CD4-positive, alpha-beta T cell treated with Interferon gamma for 1 hour (primary cell): ENCODE measurements at regions not wholly inside any gene's neighbourhood (a gene's known extent, or its start where the extent isn't known, plus 50 kb on each side); places are given as distances from the start of the nearest gene placed in this dataset.

Experiments used
- DNase-seq: peaks from one replicate; pipeline ENCODE4 v3.0.0-alpha.2; 2020

- no peak for DNase-seq
These were observed 350.0 kb downstream of the ZNF536 start for GRCh38 chr19:30722186-30722585.

DNA sequence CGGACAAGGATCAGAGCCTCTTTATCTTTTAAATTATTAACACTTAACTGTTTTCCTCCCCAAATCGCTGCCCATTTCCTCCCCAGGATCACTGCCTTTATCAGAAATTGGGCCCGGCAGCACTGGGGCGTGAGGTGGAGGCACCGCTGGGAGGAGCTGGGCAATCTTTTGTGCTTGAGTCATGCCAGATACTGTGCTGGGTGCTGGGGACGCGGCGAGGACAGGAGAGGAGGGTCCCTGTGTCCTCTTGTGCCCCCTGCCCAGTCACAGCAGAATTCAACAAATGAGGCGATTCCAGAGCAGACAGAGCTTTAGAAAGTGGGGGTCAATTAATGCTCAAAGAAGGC is 347.8 kb downstream of the ZNF536 start:
- DNase-seq = no peak

GRCh38 chr19:30719189-30719998 is 347.2 kb downstream of the ZNF536 start:
- DNase-seq = no peak

DNA sequence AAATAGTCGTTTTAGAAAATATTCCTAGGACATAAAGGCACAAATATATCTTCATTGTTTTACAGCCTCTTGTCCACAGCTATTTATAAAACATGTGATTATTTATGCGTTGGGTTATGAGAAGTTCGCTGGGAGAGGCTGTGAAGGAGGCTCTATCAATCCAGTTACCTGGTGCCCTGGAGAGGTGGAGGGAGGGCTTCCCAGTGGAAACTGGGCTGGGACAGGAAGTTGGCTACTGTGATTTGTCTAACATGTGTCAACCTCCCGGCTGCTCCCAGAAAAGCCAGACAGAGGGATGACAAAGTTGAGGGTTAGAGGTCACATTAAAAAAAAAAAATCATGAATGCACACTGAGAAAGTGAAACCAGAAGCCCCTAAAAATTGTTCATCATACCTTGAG is 346.5 kb downstream of the ZNF536 start:
- no peak for DNase-seq

DNA sequence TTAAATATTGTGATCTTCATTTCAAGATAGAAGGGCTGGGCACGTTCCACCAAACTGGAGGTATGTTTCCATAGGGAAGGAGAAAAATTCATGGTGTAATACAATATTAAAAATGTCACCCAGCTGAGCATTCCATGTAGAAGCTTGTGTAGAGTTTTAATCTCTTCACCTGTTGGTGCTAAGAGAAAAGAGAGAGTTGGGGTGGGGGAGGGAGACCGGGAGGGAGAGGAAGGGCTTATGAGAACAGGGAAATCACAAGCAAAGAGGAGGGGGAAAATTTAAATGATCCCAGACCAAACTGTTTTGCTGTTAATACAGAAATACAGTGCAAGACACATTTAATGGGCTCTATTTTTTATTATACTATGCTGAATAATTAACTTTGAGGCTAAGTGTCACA is 345.8 kb downstream of the ZNF536 start:
- DNase-seq = no peak

GRCh38 chr19:30717381-30717780 is 345.2 kb downstream of the ZNF536 start:
- DNase-seq = no peak

- no peak for DNase-seq
These were observed 340.5 kb downstream of the ZNF536 start for GRCh38 chr19:30712431-30713337.

DNA sequence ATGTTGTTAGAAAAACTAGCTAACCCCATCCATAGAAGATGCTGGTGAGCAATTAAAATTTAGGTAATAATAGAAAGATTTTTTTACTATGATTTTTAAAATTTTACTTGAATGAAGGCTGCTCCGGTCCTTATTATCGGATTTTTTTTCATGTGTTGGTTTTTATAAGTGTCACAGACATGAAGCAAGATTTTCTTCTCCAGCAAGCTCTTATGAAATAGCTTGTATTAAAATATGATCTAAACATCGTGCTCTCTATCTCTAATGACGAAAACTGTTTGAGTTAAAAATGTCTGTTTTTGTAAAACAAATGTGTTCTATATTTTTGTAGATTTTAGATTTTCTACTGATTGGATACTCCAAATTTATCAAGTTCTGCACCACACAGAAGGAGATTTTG is 339.6 kb downstream of the ZNF536 start:
- DNase-seq = no peak

DNA sequence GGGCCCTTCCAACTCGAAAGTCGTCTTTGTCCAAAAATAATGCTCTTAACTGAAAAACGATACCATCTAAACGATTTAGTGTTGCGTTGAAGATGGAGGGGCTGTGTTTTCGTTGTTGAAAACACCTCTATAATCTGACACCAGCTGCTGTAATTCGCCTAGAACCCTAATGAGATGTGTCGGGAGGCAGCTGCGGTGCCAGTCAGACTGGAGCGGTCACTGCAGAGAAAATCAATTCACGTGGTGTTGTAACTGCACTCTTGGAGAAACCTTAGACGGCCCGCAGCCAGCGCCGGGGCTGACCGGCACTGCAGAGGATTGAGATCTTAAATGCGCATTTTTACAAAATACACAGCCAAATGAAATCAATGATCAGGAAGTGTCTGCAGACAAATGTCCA is 339.1 kb downstream of the ZNF536 start:
- DNase-seq = no peak

DNA sequence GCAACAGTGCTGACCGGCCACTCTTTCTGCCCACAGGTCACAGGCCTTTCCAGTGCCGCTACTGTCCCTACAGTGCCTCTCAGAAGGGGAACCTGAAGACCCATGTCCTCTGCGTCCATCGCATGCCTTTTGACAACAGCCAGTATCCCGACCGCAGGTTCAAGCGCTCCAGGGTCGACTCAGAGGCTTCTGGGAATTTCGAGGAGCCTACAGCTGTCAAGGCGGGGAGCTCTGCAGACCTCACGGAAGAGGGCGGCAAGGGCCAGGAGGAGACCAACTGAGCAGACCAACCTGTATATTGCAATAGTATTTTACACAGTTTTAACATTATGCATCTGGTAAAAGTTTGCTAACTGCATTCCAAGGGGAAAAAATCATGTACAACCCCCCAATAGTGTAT is 338.5 kb downstream of the ZNF536 start:
- no peak for DNase-seq

DNA sequence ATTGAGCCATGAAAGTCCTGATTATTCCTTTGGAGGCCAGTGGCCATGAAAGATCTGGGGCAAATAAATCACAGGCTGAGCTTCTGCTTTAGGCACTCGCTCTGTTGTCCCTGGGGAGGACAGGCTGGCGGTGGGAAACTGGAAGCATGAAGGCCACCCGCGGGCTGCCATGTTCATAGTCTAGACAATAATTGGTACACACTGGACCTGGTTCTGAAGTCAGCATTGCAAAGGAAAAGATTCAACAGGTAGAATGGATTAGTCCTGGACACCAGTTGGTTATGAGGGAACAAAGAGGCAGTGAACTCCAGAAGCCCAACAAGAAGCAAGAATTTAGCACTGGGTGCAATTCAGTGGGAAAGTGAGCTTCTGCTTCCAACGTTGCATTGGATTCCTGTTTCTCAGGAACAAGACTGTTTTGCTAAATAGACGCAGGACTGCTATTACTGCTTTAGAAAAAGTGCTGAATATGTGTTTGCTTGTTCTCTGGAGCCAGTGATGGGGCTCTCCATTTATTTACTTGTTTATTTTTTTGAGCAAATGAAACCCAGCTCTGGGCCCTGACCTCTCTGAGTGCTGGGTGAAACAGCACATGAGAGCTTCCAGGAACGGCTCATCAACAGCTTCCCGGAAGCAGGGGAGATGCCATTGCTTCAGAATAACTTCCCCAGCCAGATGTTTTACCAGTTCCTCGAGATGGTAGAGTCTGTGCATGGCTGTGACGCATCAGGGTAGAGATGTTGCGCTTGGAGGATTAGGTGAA is 336.4 kb downstream of the ZNF536 start:
- no peak for DNase-seq

GRCh38 chr19:30704771-30705330 is 332.7 kb downstream of the ZNF536 start:
- no peak for DNase-seq

- no peak for DNase-seq
These were observed 331.5 kb downstream of the ZNF536 start for GRCh38 chr19:30703645-30704044.

DNA sequence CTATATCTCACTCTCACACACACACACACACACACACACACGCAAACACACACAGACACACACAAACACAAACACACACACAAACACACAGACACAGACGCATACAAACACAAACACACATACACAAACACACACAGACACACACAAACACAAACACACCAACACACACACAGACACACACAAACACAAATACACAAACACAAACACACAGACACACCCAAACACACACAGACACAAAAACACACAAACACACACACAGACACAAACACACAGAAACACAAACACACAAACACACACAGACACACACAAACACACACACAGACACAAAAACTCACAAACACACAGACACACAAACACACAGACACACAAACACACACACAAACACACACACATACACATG is 329.0 kb downstream of the ZNF536 start:
- no peak for DNase-seq

DNA sequence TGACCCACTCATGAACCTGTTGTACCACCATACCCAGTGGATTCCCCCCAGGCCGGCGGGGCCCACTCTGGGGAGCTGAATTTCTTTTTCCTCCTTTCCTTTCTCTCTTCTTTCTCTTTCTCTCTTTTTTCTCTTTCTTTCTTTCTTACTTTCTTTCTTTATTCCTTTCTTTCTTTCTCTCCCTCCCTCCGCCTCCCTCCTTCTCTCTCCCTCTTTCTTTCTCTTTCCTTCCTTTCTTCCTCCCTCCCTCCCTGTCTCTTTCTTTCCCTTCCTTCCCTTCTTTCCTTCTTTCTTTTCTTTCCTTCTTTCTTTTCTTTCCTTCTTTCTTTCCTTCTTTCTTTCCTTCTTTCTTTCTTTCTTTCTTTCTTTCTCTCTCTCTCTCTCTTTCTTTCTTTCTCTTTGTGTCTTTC is 327.7 kb downstream of the ZNF536 start:
- no peak for DNase-seq

GRCh38 chr19:30696514-30696913 is 324.3 kb downstream of the ZNF536 start:
- no peak for DNase-seq

DNA sequence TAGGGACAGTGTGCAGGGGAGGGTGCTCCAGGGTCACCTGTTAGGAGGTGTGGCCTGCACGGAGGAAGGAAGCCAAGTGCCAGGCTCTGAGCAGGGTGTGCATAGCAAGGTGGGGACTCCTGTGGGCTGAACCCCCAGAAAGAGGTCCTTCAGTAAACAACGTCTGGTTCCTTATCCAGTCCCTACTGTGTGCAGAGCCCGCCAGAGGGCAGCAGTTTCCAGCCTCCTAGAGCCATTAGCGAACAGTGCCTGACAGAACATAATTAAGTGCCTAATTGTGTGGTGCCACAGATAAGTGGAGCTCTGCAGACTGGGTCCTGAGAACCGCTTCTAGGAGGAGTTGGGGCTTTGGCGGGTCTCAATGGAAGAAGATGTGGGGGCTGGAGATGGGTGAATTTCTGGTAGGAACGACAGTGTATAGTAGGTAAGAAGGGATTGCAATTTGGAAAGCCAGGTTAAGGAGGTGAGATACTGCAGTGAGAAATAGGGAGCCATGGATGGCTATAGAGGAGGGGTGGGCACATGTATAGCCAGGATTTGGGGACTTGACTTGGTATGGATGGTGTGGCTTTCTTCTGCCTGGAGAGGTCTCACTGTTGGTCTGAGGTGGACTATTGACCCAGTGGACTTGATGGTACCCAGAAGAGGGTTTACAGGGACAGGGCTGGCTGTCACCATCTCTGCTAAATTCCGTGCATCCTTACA is 323.1 kb downstream of the ZNF536 start:
- no peak for DNase-seq

DNA sequence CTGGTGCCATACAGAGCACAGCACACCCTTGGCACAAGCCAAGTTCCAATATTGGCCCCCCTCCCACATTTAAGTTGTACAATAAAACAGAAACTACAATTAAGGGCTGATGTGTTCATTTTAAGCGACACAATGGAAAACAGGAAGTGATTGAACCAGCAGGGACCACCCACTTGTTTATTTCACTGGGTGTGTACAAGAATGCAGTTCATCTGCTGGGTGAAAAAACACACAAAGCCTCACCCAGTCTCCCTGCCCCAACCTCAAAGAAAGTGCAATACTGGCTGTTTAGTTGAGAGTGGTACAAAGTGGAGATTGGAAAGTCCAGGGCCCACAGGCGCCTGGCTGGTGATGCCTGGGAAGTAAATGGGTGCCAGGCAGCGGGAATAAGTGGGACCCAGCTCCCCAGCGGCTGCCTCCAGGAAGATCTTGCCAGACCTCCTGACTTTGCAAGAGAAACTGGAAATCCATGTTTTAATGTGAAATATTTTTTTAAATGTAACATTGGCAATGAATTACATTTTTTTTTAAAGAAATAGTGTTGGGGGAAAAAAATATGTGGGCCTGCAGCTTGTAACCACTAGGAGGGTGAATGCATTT is 322.1 kb downstream of the ZNF536 start:
- no peak for DNase-seq

DNA sequence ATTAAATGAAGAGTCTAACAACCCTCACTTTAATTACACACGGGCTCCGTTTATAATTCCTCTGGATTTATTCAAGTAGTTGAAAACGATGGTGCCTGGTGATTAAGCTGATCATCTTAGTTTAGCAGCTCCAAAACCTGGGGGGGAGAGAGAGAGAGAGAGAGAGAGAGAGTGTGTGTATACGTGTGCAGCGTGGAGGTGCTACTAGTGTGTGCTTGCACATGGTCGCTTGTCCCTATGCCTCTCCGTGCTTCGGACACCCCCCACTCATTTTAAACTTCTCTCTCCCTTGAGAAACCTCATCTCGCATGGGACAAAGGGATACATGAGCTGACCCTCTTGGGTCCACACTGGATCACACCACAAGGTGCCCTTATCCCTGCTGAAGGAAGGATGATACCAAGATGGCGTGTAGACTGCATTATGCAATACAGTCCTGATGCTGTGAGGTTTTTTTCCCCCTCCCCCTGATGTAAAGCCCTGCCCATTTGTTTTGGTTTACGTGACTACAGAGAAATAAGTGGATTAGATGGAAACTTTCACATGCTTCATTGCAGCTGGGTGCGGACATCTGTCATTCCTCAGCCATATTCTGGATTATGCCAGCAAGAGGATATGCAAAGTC is 320.8 kb downstream of the ZNF536 start:
- no peak for DNase-seq

GRCh38 chr19:30692181-30692811 is 320.1 kb downstream of the ZNF536 start:
- no peak for DNase-seq

GRCh38 chr19:30691819-30692166 is 319.6 kb downstream of the ZNF536 start:
- DNase-seq = no peak
